SK-N-SH (cell line): ENCODE measurements at regions not wholly inside any gene's neighbourhood (a gene's known extent, or its start where the extent isn't known, plus 50 kb on each side); places are given as distances from the start of the nearest gene placed in this dataset.
"Not testable (repeated sequence)": the region's sequence is repeated elsewhere in the genome, so short reads cannot be mapped to it uniquely, and the experiment has no call there.

Source experiments
- CTCF ChIA-PET: fragments of 300-600, 350-600 bp; formaldehyde crosslinking; extraction: SDS; loops from one replicate; lab custom pipeline; 2021; lab: Yijun Ruan, JAX
- POLR2A ChIA-PET: fragments of 350-600 bp; sonication (Branson Sonifier 250); formaldehyde crosslinking; extraction: SDS; loops from one replicate; lab custom pipeline; 2020; ENCODE audit warnings: antibody characterized with exemption, inconsistent platforms; lab: Yijun Ruan, JAX
- DNase-seq: peaks from one replicate; pipeline ENCODE4 v3.0.0; 2012
- H2AFZ ChIP-seq: fragments of 200-600 bp; sonication (generic); 2 replicates; pipeline ENCODE4 v1.8.1; 2016; ENCODE audit warnings: antibody characterized with exemption, mild to moderate bottlenecking, low read depth
- H3F3A ChIP-seq: fragments of 200-600 bp; sonication (generic); replicated peaks from 2 replicates; pipeline ENCODE3; 2016; ENCODE audit warnings: antibody characterized with exemption, mild to moderate bottlenecking; ENCODE audit not compliant: insufficient read depth
- H3K27ac ChIP-seq, 2 experiments: fragments of 200-500 bp in 1 of 2; fragments of 200-600 bp in 1 of 2; sonication (Bioruptor generic) in 1 of 2; sonication (generic), shearing (Covaris generic) in 1 of 2; 2 replicates each; pipeline versions ENCODE4 v1.5.1 to v1.6.1; 2014 to 2016; ENCODE audit warnings: low read depth in 2 of 2, inconsistent platforms in 1 of 2, low read length in 1 of 2, mild to moderate bottlenecking in 1 of 2, mixed read lengths in 1 of 2
- H3K27me3 ChIP-seq: fragments of 200-600 bp; sonication (generic), shearing (Covaris generic); 2 replicates; pipeline ENCODE4 v1.6.1; 2016; ENCODE audit warnings: mixed run types; ENCODE audit not compliant: insufficient read depth
- H3K36me3 ChIP-seq, 2 experiments: fragments of 200-500 bp in 1 of 2; fragments of 200-600 bp in 1 of 2; sonication (Bioruptor generic) in 1 of 2; sonication (generic) in 1 of 2; replicated peaks in 1 of 2; 2 replicates each; pipeline versions ENCODE3 to v1.5.1; 2014 to 2016; ENCODE audit warnings: low read length in 1 of 2, mild to moderate bottlenecking in 1 of 2; ENCODE audit not compliant: insufficient read depth in 2 of 2, control insufficient read depth in 1 of 2
- H3K4me1 ChIP-seq, 2 experiments: fragments of 200-500 bp in 1 of 2; fragments of 200-600 bp in 1 of 2; sonication (Bioruptor generic) in 1 of 2; sonication (generic), shearing (Covaris generic) in 1 of 2; 2 replicates each; pipeline versions ENCODE4 v1.5.1 to v1.6.1; 2014 to 2016; ENCODE audit warnings: low read depth in 1 of 2, low read length in 1 of 2, mixed run types in 1 of 2; ENCODE audit not compliant: insufficient read depth in 2 of 2, control insufficient read depth in 1 of 2
- H3K4me2 ChIP-seq: fragments of 200-600 bp; sonication (generic), shearing (Covaris generic); 2 replicates; pipeline ENCODE4 v1.6.1; 2017; ENCODE audit warnings: mixed run types
- H3K4me3 ChIP-seq, 2 experiments: fragments of 200-500 bp in 1 of 2; fragments of 200-600 bp in 1 of 2; sonication (Bioruptor generic) in 1 of 2; sonication (generic), shearing (Covaris generic) in 1 of 2; 2 replicates each; pipeline versions ENCODE4 v1.5.1 to v1.8.1; 2014 to 2016; ENCODE audit warnings: low read depth in 2 of 2, inconsistent platforms in 1 of 2, low read length in 1 of 2, mild to moderate bottlenecking in 1 of 2, mixed read lengths in 1 of 2, moderate library complexity in 1 of 2
- H3K79me2 ChIP-seq: fragments of 200-600 bp; sonication (generic); 2 replicates; pipeline ENCODE4 v1.8.1; 2017; ENCODE audit warnings: mild to moderate bottlenecking; ENCODE audit not compliant: insufficient read depth
- H3K9ac ChIP-seq: fragments of 200-600 bp; sonication (generic); 2 replicates; pipeline ENCODE4 v1.6.1; 2017; ENCODE audit warnings: mixed run types
- H3K9me2 ChIP-seq: fragments of 200-600 bp; sonication (generic); 2 replicates; pipeline ENCODE4 v1.6.1; 2017; ENCODE audit warnings: mixed run types
- H3K9me3 ChIP-seq: fragments of 200-600 bp; sonication (generic); 2 replicates; pipeline ENCODE4 v1.6.1; 2017; ENCODE audit warnings: mixed run types, mild to moderate bottlenecking, moderate library complexity
- H4K20me1 ChIP-seq: fragments of 200-600 bp; sonication (generic); 2 replicates; pipeline ENCODE4 v1.6.1; 2017; ENCODE audit warnings: mild to moderate bottlenecking, mixed run types; ENCODE audit not compliant: insufficient read depth
- EP300 ChIP-seq, 2 experiments: IDR thresholded peaks; 2 replicates each; pipeline versions ENCODE4 v1.4.0 to v1.6.1; 2012; ENCODE audit warnings: borderline replicate concordance in 1 of 2, low read depth in 1 of 2, low read length in 1 of 2
- FOSL2 ChIP-seq: IDR thresholded peaks from 2 replicates; pipeline ENCODE4 v1.4.0; 2012; ENCODE audit warnings: low read depth, mild to moderate bottlenecking, moderate library complexity, borderline replicate concordance
- FOXJ3 ChIP-seq: sonication (generic); formaldehyde crosslinking; IDR thresholded peaks from 2 replicates; pipeline ENCODE4 v1.5.1; 2020; ENCODE audit warnings: mild to moderate bottlenecking, missing genetic modification reagents
- FOXM1 ChIP-seq: IDR thresholded peaks from 2 replicates; pipeline ENCODE4 v1.4.0; 2012; ENCODE audit warnings: low read depth, mild to moderate bottlenecking
- GABPA ChIP-seq: IDR thresholded peaks from 2 replicates; pipeline ENCODE4 v1.4.0; 2012; ENCODE audit warnings: low read depth, mild to moderate bottlenecking
- GATA2 ChIP-seq: sonication (generic); formaldehyde crosslinking; IDR thresholded peaks from 2 replicates; pipeline ENCODE4 v1.5.0; 2020; ENCODE audit warnings: mild to moderate bottlenecking, missing genetic modification reagents
- JUND ChIP-seq: IDR thresholded peaks from 2 replicates; pipeline ENCODE4 v1.4.0; 2012
- MEF2A ChIP-seq: IDR thresholded peaks from 2 replicates; pipeline ENCODE4 v1.4.0; 2012; ENCODE audit warnings: low read depth, borderline replicate concordance
- MXI1 ChIP-seq: IDR thresholded peaks from 2 replicates; pipeline ENCODE4 v1.6.1; 2012; ENCODE audit warnings: mild to moderate bottlenecking, low read depth, low read length, improper control_type of control experiment
- POLR2AphosphoS5 ChIP-seq: IDR thresholded peaks from 2 replicates; pipeline ENCODE4 v1.6.1; 2012; ENCODE audit warnings: low read depth, low read length
- RFX5 ChIP-seq: IDR thresholded peaks from 2 replicates; pipeline ENCODE4 v1.6.1; 2012; ENCODE audit warnings: mild to moderate bottlenecking, improper control_type of control experiment, low read length
- SMC3 ChIP-seq: IDR thresholded peaks from 2 replicates; pipeline ENCODE4 v1.6.1; 2012; ENCODE audit warnings: low read depth, low read length, improper control_type of control experiment
- TAF1 ChIP-seq: IDR thresholded peaks from 2 replicates; pipeline ENCODE4 v1.6.1; 2012; ENCODE audit warnings: low read depth, mild to moderate bottlenecking, low read length, moderate library complexity, borderline replicate concordance
- YY1 ChIP-seq: IDR thresholded peaks from 2 replicates; pipeline ENCODE4 v1.4.0; 2012; ENCODE audit warnings: low read depth, mild to moderate bottlenecking
- WGBS: methylation state at CpG from one replicate; pipeline ENCODE4 v1.1.6; 2017; ENCODE audit warnings: low lambda C conversion rate; 5-methylcytosine and 5-hydroxymethylcytosine counted together
- TF ChIP-seq, protein P1 (sequence below): IDR thresholded peaks from 2 replicates; pipeline ENCODE4 v1.4.0; 2012; ENCODE audit warnings: low read depth, borderline replicate concordance
- TF ChIP-seq, protein P2 (sequence below): fragments of 150-350 bp; IDR thresholded peaks from 2 replicates; pipeline ENCODE4 v1.6.1; 2016; ENCODE audit warnings: mild to moderate bottlenecking, low read depth, low read length
- TF ChIP-seq, protein P3 (sequence below): IDR thresholded peaks from 2 replicates; pipeline ENCODE4 v1.4.0; 2012; ENCODE audit warnings: low read depth

DNA sequence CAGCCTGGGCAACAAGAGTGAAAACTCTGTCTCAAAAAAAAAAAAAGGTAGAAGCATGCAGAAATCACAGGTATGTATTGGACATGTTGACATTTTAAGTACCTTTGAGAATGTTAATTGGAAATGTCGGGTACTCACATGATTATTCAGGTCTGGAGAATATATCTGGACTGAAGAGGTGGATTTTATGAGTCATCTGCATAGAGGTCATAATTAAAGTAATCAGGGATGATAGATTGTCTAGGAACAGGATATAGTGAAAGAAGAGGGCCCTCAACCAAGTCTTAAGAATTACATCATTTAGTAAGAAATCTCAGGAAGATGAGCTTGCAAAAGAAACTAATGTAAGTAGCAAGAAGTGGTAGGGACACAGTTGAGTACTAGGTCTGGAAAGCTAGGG lies 212.5 kb downstream of the UTRN start:
- CTCF ChIA-PET = interaction anchor here (0.6 kb wide), 1 partner anchor 25 kb away, joined by 3 read pairs; no protein-coding TSS in a partner anchor
- TF ChIP-seq GABPA (no peak), GATA2 (CRISPR knock-in tag) (no peak), TAF1 (no peak), JUND (no peak), FOXM1 (no peak), SMC3 (no peak), FOXJ3 (CRISPR knock-in tag) (no peak), RFX5 (no peak), MEF2A (no peak), YY1 (no peak), POLR2AphosphoS5 (no peak)
- TF ChIP-seq, protein P1, sequence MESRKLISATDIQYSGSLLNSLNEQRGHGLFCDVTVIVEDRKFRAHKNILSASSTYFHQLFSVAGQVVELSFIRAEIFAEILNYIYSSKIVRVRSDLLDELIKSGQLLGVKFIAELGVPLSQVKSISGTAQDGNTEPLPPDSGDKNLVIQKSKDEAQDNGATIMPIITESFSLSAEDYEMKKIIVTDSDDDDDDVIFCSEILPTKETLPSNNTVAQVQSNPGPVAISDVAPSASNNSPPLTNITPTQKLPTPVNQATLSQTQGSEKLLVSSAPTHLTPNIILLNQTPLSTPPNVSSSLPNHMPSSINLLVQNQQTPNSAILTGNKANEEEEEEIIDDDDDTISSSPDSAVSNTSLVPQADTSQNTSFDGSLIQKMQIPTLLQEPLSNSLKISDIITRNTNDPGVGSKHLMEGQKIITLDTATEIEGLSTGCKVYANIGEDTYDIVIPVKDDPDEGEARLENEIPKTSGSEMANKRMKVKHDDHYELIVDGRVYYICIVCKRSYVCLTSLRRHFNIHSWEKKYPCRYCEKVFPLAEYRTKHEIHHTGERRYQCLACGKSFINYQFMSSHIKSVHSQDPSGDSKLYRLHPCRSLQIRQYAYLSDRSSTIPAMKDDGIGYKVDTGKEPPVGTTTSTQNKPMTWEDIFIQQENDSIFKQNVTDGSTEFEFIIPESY = no peak
- TF ChIP-seq, protein P2, sequence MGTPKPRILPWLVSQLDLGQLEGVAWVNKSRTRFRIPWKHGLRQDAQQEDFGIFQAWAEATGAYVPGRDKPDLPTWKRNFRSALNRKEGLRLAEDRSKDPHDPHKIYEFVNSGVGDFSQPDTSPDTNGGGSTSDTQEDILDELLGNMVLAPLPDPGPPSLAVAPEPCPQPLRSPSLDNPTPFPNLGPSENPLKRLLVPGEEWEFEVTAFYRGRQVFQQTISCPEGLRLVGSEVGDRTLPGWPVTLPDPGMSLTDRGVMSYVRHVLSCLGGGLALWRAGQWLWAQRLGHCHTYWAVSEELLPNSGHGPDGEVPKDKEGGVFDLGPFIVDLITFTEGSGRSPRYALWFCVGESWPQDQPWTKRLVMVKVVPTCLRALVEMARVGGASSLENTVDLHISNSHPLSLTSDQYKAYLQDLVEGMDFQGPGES = no peak
- no peak for DNase-seq

DNA sequence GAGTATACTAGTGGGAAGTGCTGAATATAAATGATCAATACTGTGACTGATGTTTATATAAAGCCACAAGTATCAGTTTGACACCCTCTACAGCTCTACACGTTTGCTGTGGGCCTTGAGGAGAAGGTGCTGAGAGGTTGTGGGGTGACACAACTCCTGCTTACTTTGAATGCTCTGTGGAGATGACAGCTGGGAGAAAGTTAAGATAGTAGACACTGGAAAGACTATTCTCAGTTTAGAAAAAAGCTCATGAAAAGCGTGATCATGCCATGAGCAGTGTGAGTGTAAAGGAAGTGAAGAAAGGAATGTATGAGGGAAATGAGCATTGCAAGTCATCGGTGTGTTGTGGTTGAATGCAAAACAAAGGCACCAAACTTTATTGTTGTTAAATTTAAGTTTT lies 215.8 kb downstream of the UTRN start:
- H3K4me3 ChIP-seq = no peak overlapping the region
- H4K20me1 ChIP-seq = no peaks in the 10 kb centered on the region
- no peak for DNase-seq
- no peaks in the 10 kb centered on the region for H3K9me2 ChIP-seq
- no peak overlapping the region for H3K4me2 ChIP-seq
- TF ChIP-seq EP300 (IDR thresholded peaks at IDR 0.05; ENCODE audit: borderline replicate concordance in 1 of 2, low read depth in 1 of 2, low read length in 1 of 2) (no peak), GATA2 (CRISPR knock-in tag) (no peak), YY1 (no peak), RFX5 (no peak), POLR2AphosphoS5 (no peak), FOSL2 (no peak), GABPA (no peak), TAF1 (no peak), MXI1 (no peak)
- TF ChIP-seq, protein P3, sequence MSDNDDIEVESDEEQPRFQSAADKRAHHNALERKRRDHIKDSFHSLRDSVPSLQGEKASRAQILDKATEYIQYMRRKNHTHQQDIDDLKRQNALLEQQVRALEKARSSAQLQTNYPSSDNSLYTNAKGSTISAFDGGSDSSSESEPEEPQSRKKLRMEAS = no peak
- TF ChIP-seq, protein P2 = no peak
- H2AFZ ChIP-seq = no peak overlapping the region
- no peaks in the 10 kb centered on the region for H3K4me1 ChIP-seq
- H3K9ac ChIP-seq = no peak overlapping the region
- WGBS = 32% methylated on average over 3 of the region's 3 CpGs
- no peaks in the 10 kb centered on the region for H3K79me2 ChIP-seq
- POLR2A ChIA-PET = no interaction called here
- H3K27ac ChIP-seq = no peak overlapping the region
- CTCF ChIA-PET = no interaction called here
- no peaks in the 10 kb centered on the region for H3K27me3 ChIP-seq
- H3F3A ChIP-seq = peaks cover 5% of the 10 kb centered on the region
- no peaks in the 10 kb centered on the region for H3K36me3 ChIP-seq
- H3K9me3 ChIP-seq = no peaks in the 10 kb centered on the region

More for the DNA sequence above, 212.5 kb downstream of the UTRN start:
- no peak overlapping the region for H3K4me3 ChIP-seq
- no peaks in the 10 kb centered on the region for H3K4me1 ChIP-seq
- no peaks in the 10 kb centered on the region for H3K9me3 ChIP-seq
- H2AFZ ChIP-seq = no peak overlapping the region
- no peak overlapping the region for H3K4me2 ChIP-seq
- no peaks in the 10 kb centered on the region for H3K27me3 ChIP-seq
- WGBS = 22% methylated on average over 1 of the region's 1 CpG
- no peak overlapping the region for H3K27ac ChIP-seq
- peaks cover 5% of the 10 kb centered on the region for H3F3A ChIP-seq
- no peaks in the 10 kb centered on the region for H3K79me2 ChIP-seq
- POLR2A ChIA-PET = no interaction called here
- no peaks in the 10 kb centered on the region for H3K36me3 ChIP-seq
- no peaks in the 10 kb centered on the region for H4K20me1 ChIP-seq
- no peak overlapping the region for H3K9ac ChIP-seq
- H3K9me2 ChIP-seq = no peaks in the 10 kb centered on the region

DNA sequence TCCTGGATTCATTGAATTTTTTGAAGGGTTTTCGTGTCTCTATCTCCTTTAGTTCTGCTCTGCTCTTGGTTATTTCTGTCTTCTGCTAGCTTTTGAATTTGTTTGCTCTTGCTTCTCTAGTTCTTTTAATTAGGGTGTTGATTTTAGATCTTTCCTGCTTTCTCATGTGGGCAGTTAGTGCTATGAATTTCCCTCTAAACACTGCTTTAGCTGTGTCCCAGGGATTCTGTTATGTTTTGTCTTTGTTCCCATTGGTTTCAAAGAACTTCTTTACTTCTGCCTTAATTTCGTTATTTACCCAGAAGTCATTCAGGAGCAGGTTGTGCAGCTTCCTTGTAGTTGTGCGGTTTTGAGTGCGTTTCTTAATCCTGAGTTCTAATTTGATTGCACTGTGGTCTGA lies 220.1 kb downstream of the UTRN start:
- WGBS = 43% methylated on average over 4 of the region's 4 CpGs
- H4K20me1 ChIP-seq, POLR2A ChIA-PET, H3F3A ChIP-seq, H3K79me2 ChIP-seq, H3K4me3 ChIP-seq, H3K27me3 ChIP-seq, H3K36me3 ChIP-seq, H3K4me2 ChIP-seq, H3K4me1 ChIP-seq, H3K9me3 ChIP-seq, H3K27ac ChIP-seq, CTCF ChIA-PET, H3K9me2 ChIP-seq, H3K9ac ChIP-seq, H2AFZ ChIP-seq, DNase-seq: not testable (repeated sequence)
